K562 (cell line): ENCODE measurements at regions not wholly inside any gene's neighbourhood (a gene's known extent, or its start where the extent isn't known, plus 50 kb on each side); places are given as distances from the start of the nearest gene placed in this dataset.

Experiments
- CTCF ChIP-seq, 3 experiments: IDR thresholded peaks in 2 of 3; conservative IDR thresholded peaks in 1 of 3; 2 replicates each; pipeline ENCODE4 v1.5.1; 2011 to 2012; ENCODE audit warnings: low read length in 3 of 3, mild to moderate bottlenecking in 3 of 3, control low read depth in 2 of 3, improper control_type of control experiment in 1 of 3, inconsistent platforms in 1 of 3, low read depth in 1 of 3, mixed read lengths in 1 of 3, moderate library complexity in 1 of 3; ENCODE audit not compliant: insufficient read depth in 2 of 3
- E2F5 ChIP-seq: sonication (generic); formaldehyde crosslinking; IDR thresholded peaks from 2 replicates; pipeline ENCODE4 v1.8.0; 2022; ENCODE audit warnings: mild to moderate bottlenecking, missing genetic modification reagents
- EP300 ChIP-seq: IDR thresholded peaks from 2 replicates; pipeline ENCODE4 v1.6.1; 2012; ENCODE audit warnings: low read length, improper control_type of control experiment
- EZH2 ChIP-seq: IDR thresholded peaks from 2 replicates; pipeline ENCODE4 v1.6.1; 2012; ENCODE audit warnings: low read depth, mild to moderate bottlenecking, inconsistent platforms, low read length, borderline replicate concordance
- GTF2B ChIP-seq: IDR thresholded peaks from 2 replicates; pipeline ENCODE4 v1.6.1; 2011; ENCODE audit not compliant: insufficient read length; ENCODE audit errors: extremely low read depth
- HSF4 ChIP-seq: fragments of 250-450 bp; sonication (Bioruptor Pico); IDR thresholded peaks from 2 replicates; pipeline ENCODE4 v2.1.2; 2022; ENCODE audit warnings: mild to moderate bottlenecking, moderate library complexity, borderline replicate concordance
- KDM4B ChIP-seq, 2 experiments: fragments of 450-650 bp in 1 of 2; sonication (generic) in 1 of 2; IDR thresholded peaks; 2 replicates each; pipeline ENCODE4 v1.6.1; 2016 to 2017; ENCODE audit warnings: borderline replicate concordance in 2 of 2, antibody characterized with exemption in 1 of 2, low read depth in 1 of 2, mild to moderate bottlenecking in 1 of 2
- MLX ChIP-seq, 2 experiments: fragments of 450-650 bp in 1 of 2; sonication (generic) in 1 of 2; formaldehyde crosslinking; conservative IDR thresholded peaks; 2 replicates each; pipeline versions ENCODE4 v1.4.0 to v1.8.1; 2020 to 2022; ENCODE audit warnings: mild to moderate bottlenecking in 1 of 2, missing genetic modification reagents in 1 of 2
- MXI1 ChIP-seq: IDR thresholded peaks from 2 replicates; pipeline ENCODE4 v1.6.1; 2011; ENCODE audit warnings: low read depth, mild to moderate bottlenecking, improper control_type of control experiment, low read length
- TGIF2 ChIP-seq: sonication (generic); formaldehyde crosslinking; IDR thresholded peaks from 2 replicates; pipeline ENCODE4 v1.8.1; 2022; ENCODE audit warnings: mild to moderate bottlenecking, missing genetic modification reagents, moderate library complexity
- ZBTB7A ChIP-seq: IDR thresholded peaks from 2 replicates; pipeline ENCODE4 v1.6.1; 2011; ENCODE audit warnings: low read depth, mild to moderate bottlenecking, low read length, moderate library complexity, borderline replicate concordance; ENCODE audit not compliant: control insufficient read depth
- ZC3H4 ChIP-seq: sonication (generic); formaldehyde crosslinking; IDR thresholded peaks from 2 replicates; pipeline ENCODE4 v1.9.0; 2021; ENCODE audit warnings: missing genetic modification reagents, borderline replicate concordance
- ZNF584 ChIP-seq: fragments of 200-800 bp; sonication (Bioruptor generic); IDR thresholded peaks from 2 replicates; pipeline ENCODE4 v1.6.1; 2016; ENCODE audit warnings: low read depth, mild to moderate bottlenecking, missing genetic modification characterization, missing compliant biosample characterization
- TF ChIP-seq, protein P1 (sequence below): fragments of 450-650 bp; IDR thresholded peaks from 2 replicates; pipeline ENCODE4 v1.6.1; 2017; ENCODE audit warnings: antibody characterized with exemption, mild to moderate bottlenecking

GRCh38 chr10:78851647-78852046, 217.1 kb upstream of the ZMIZ1 start:
- TF ChIP-seq ZBTB7A (no peak), E2F5 (CRISPR knock-in tag) (no peak), MLX (CRISPR knock-in tag; conservative IDR thresholded peaks at IDR 0.05) (no peak), EP300 (no peak), MXI1 (no peak), KDM4B (IDR thresholded peaks at IDR 0.05; ENCODE audit: borderline replicate concordance in 2 of 2, low read depth in 1 of 2) (no peak), CTCF (IDR thresholded peaks at IDR 0.05 in 2 of 3, conservative IDR thresholded peaks at IDR 0.05 in 1 of 3; ENCODE audit: insufficient read depth in 2 of 3, low read depth in 1 of 3, low read length in 3 of 3) (no peak), GTF2B (no peak), ZNF584 (CRISPR knock-in tag) (no peak), TGIF2 (no peak), HSF4 (no peak), EZH2 (no peak), ZC3H4 (CRISPR knock-in tag) (no peak)
- TF ChIP-seq, protein P1, sequence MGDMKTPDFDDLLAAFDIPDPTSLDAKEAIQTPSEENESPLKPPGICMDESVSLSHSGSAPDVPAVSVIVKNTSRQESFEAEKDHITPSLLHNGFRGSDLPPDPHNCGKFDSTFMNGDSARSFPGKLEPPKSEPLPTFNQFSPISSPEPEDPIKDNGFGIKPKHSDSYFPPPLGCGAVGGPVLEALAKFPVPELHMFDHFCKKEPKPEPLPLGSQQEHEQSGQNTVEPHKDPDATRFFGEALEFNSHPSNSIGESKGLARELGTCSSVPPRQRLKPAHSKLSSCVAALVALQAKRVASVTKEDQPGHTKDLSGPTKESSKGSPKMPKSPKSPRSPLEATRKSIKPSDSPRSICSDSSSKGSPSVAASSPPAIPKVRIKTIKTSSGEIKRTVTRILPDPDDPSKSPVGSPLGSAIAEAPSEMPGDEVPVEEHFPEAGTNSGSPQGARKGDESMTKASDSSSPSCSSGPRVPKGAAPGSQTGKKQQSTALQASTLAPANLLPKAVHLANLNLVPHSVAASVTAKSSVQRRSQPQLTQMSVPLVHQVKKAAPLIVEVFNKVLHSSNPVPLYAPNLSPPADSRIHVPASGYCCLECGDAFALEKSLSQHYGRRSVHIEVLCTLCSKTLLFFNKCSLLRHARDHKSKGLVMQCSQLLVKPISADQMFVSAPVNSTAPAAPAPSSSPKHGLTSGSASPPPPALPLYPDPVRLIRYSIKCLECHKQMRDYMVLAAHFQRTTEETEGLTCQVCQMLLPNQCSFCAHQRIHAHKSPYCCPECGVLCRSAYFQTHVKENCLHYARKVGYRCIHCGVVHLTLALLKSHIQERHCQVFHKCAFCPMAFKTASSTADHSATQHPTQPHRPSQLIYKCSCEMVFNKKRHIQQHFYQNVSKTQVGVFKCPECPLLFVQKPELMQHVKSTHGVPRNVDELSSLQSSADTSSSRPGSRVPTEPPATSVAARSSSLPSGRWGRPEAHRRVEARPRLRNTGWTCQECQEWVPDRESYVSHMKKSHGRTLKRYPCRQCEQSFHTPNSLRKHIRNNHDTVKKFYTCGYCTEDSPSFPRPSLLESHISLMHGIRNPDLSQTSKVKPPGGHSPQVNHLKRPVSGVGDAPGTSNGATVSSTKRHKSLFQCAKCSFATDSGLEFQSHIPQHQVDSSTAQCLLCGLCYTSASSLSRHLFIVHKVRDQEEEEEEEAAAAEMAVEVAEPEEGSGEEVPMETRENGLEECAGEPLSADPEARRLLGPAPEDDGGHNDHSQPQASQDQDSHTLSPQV, result no peak
